ENCODE measurements at regions not wholly inside any gene's neighbourhood (a gene's known extent, or its start where the extent isn't known, plus 50 kb on each side); places are given as distances from the start of the nearest gene placed in this dataset.
"Not testable (repeated sequence)": the region's sequence is repeated elsewhere in the genome, so short reads cannot be mapped to it uniquely, and the experiment has no call there.

DNA sequence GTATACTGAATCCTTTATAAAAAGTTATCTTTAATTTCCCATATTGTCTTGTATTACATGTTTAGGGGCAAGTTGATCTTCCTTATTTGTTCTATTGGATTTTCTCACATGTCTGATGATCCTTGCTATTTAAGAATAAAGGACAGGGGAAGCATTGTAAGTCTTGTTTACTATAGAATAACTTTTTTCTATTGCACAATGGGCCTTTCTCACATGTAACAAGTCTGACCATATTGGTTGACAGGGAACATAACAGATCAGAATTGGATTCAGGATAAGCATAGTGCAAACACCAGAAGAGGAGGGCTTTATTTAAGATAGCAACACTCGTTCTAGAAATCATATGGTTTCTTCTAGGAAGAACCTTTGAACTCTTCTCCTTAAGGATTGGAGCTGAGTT, 257.9 kb upstream of the RBMS3 start:
- intact Hi-C loops (cut with DNase I) = no loop called here
- no peak overlapping the region for H3K4me3 ChIP-seq
- H3K36me3 ChIP-seq = no peaks in the 10 kb centered on the region
- H3K9me3 ChIP-seq = no peaks in the 10 kb centered on the region
- no peaks in the 10 kb centered on the region for H3K4me1 ChIP-seq
- TF ChIP-seq POLR2A (IDR thresholded peaks at IDR 0.05) = no peak
- TF ChIP-seq, protein P1, sequence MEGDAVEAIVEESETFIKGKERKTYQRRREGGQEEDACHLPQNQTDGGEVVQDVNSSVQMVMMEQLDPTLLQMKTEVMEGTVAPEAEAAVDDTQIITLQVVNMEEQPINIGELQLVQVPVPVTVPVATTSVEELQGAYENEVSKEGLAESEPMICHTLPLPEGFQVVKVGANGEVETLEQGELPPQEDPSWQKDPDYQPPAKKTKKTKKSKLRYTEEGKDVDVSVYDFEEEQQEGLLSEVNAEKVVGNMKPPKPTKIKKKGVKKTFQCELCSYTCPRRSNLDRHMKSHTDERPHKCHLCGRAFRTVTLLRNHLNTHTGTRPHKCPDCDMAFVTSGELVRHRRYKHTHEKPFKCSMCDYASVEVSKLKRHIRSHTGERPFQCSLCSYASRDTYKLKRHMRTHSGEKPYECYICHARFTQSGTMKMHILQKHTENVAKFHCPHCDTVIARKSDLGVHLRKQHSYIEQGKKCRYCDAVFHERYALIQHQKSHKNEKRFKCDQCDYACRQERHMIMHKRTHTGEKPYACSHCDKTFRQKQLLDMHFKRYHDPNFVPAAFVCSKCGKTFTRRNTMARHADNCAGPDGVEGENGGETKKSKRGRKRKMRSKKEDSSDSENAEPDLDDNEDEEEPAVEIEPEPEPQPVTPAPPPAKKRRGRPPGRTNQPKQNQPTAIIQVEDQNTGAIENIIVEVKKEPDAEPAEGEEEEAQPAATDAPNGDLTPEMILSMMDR (IDR thresholded peaks at IDR 0.05) = no peak
- DNase-seq = no peak
- 67 to 75% (median 71%) methylated on average over 1 of the region's 1 CpG for WGBS, 4 donors
- no peaks in the 10 kb centered on the region for H3K27me3 ChIP-seq
- H3K27ac ChIP-seq = no peak overlapping the region
- ATAC-seq = no peak

DNA sequence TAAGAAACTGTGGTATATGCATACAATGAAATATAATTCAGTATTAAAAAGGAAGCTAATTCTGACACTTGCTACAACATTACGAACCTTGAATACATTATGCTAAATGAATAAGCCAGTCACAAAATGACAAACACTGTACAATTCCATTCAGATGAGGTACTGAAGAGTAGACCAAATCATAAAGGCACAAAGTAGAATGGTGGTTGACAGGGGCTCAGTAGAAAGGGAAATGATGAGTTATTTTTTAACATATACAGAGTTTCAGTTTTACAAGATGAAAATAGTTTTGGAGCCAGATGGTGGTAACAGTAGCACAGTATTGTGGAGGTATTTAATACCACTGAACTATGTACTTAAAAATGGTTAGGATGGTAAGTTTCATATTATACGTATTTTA, 254.6 kb upstream of the RBMS3 start:
- DNase-seq = no peak
- no peak for TF ChIP-seq POLR2A (IDR thresholded peaks at IDR 0.05)
- TF ChIP-seq, protein P1 (IDR thresholded peaks at IDR 0.05) = no peak
- intact Hi-C loops (cut with DNase I) = no loop called here
- 88 to 96% (median 90%) methylated on average over 2 of the region's 2 CpGs for WGBS, 4 donors
- Histone ChIP-seq H3K27me3 (no peaks in the 10 kb centered on the region), H3K27ac (no peak overlapping the region), H3K36me3 (no peaks in the 10 kb centered on the region), H3K4me1 (no peaks in the 10 kb centered on the region), H3K4me3 (no peak overlapping the region), H3K9me3 (no peaks in the 10 kb centered on the region)
- no peak for ATAC-seq

DNA sequence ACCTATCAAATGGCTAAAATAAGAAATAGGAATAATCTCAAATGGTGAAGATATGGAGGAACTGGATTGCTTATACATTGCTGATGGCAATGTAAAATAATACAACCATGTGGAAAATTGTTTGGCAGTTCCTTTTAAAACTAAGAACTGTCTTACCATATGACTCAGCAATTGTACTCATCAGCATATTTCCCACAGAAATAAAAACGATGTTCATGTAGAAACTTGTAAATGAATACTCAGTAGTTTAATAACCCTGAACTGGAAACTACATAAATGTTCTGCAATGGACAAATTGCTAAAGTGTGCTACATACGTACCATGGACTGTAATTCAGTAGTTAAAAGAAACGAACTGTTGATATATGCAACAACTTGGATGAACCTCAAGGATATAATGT, 253.9 kb upstream of the RBMS3 start:
- Histone ChIP-seq H3K27ac (no peak overlapping the region), H3K9me3 (no peaks in the 10 kb centered on the region), H3K27me3 (no peaks in the 10 kb centered on the region), H3K36me3 (no peaks in the 10 kb centered on the region), H3K4me3 (no peak overlapping the region), H3K4me1 (no peaks in the 10 kb centered on the region)
- WGBS, 4 donors = 76 to 87% (median 82%) methylated on average over 3 of the region's 3 CpGs
- TF ChIP-seq, protein P1 (IDR thresholded peaks at IDR 0.05) = no peak
- no peak for TF ChIP-seq POLR2A (IDR thresholded peaks at IDR 0.05)
- DNase-seq = no peak
- ATAC-seq = no peak
- intact Hi-C loops (cut with DNase I) = no loop called here

DNA sequence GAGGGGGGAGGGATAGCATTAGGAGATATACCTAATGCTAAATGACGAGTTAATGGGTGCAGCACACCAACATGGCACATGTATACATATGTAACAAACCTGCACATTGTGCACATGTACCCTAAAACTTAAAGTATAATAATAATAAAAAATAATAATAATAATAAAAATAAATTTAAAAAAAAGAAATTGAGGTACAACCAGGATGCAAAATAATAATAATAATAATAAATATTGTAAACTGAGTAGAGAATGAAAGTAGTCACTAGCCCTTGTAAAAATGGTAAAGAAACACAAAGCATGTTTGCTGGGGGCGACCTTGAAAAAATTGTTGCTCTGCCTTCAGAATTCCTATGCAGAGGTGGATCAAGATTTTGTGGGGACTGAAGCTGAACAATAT, 249.7 kb upstream of the RBMS3 start:
- ATAC-seq; DNase-seq; intact Hi-C loops (cut with DNase I); H3K27ac ChIP-seq; H3K4me1 ChIP-seq; H3K9me3 ChIP-seq; H3K4me3 ChIP-seq; H3K27me3 ChIP-seq; H3K36me3 ChIP-seq: not testable (repeated sequence)
- 85 to 99% (median 93%) methylated on average over 2 of the region's 2 CpGs for WGBS, 4 donors

DNA sequence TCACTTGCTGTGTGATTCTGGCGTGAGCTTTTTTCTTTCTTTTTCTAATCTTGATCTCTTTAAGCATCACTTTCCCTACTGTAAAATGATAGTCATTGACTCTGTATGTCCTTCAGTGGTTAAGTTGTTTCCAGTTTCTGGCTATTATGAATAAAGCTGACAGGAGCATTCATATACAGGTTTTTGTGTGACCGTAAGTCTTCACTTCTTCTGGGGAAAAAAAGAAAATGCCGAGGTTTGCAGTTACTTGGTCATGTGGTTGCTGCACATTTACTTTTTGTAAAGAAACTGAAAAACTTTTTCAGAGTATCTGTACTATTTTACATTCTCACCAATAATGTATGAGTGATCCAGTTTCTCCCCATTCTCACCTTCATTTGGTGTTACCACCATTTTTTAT, 247.4 kb upstream of the RBMS3 start:
- no peak overlapping the region for H3K4me3 ChIP-seq
- H3K27me3 ChIP-seq = no peaks in the 10 kb centered on the region
- no peak for DNase-seq
- 93 to 96% (median 95%) methylated on average over 3 of the region's 3 CpGs for WGBS, 4 donors
- intact Hi-C loops (cut with DNase I) = no loop called here
- no peak for ATAC-seq
- H3K36me3 ChIP-seq = no peaks in the 10 kb centered on the region
- no peak overlapping the region for H3K27ac ChIP-seq
- TF ChIP-seq POLR2A (IDR thresholded peaks at IDR 0.05) = no peak
- TF ChIP-seq, protein P1 (IDR thresholded peaks at IDR 0.05) = no peak
- H3K4me1 ChIP-seq = no peaks in the 10 kb centered on the region
- H3K9me3 ChIP-seq = no peaks in the 10 kb centered on the region

All from heart left ventricle (tissue), 16 donors.